ENCODE measurements at regions not wholly inside any gene's neighbourhood (a gene's known extent, or its start where the extent isn't known, plus 50 kb on each side); places are given as distances from the start of the nearest gene placed in this dataset.

DNA sequence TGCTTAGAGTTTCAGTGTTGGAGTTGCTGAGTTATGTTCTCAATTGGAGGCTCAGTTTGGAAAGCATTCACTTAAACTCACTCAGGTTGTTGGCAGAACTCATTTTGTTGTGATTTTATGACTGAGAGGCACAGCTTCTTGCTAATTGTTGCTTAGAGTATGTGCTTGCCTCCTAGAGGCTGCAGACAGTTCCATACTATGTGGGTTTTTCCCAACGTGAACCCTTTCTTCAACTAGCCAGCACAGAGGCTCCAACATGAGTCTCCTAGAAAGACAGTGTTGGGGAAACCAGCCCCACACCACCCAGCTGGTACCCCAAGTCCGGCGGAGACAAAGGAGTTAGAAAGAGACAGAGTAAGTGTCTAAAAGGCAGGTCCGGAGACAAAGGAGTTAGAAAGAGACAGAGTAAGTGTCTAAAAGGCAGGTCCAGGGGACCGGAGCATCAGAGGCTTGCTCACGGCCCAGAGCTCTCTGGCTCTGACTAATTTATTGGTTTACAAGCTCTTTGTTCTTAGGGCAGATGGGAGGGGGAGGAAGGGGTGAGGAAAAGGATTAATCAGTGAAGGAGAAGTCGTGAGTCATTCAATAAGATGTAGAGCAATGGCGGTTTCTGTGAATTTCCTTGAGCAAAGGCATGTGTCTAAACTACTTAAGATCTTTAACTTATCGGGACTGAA lies 999.7 kb upstream of the LRRTM1 start:
- no peaks in the 10 kb centered on the region for H3K4me1 ChIP-seq (ENCODE audit: control insufficient read depth, insufficient read depth, low read length)
- no TSS peak for BruUV-seq (replicated peaks)
- intact Hi-C loops (cut with micrococcal nuclease; ENCODE audit: unreplicated experiment) (no loop called here), in situ Hi-C loops (cut with HindIII; ENCODE audit: low pct_unique_long_range_greater_than_20kb, low sequenced_read_pairs) (no loop called here)
- TF ChIP-seq, protein P1, sequence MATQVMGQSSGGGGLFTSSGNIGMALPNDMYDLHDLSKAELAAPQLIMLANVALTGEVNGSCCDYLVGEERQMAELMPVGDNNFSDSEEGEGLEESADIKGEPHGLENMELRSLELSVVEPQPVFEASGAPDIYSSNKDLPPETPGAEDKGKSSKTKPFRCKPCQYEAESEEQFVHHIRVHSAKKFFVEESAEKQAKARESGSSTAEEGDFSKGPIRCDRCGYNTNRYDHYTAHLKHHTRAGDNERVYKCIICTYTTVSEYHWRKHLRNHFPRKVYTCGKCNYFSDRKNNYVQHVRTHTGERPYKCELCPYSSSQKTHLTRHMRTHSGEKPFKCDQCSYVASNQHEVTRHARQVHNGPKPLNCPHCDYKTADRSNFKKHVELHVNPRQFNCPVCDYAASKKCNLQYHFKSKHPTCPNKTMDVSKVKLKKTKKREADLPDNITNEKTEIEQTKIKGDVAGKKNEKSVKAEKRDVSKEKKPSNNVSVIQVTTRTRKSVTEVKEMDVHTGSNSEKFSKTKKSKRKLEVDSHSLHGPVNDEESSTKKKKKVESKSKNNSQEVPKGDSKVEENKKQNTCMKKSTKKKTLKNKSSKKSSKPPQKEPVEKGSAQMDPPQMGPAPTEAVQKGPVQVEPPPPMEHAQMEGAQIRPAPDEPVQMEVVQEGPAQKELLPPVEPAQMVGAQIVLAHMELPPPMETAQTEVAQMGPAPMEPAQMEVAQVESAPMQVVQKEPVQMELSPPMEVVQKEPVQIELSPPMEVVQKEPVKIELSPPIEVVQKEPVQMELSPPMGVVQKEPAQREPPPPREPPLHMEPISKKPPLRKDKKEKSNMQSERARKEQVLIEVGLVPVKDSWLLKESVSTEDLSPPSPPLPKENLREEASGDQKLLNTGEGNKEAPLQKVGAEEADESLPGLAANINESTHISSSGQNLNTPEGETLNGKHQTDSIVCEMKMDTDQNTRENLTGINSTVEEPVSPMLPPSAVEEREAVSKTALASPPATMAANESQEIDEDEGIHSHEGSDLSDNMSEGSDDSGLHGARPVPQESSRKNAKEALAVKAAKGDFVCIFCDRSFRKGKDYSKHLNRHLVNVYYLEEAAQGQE (IDR thresholded peaks at IDR 0.05; ENCODE audit: insufficient read depth in 1 of 2, low read depth in 2 of 2, low read length in 1 of 2): no peak
- TF ChIP-seq POLR2AphosphoS5 (IDR thresholded peaks at IDR 0.05; ENCODE audit: low read depth, low read length): no peak
- no peak for TF ChIP-seq TCF7L2 (IDR thresholded peaks at IDR 0.05; ENCODE audit: low read depth, low read length)
- TF ChIP-seq, protein P2, sequence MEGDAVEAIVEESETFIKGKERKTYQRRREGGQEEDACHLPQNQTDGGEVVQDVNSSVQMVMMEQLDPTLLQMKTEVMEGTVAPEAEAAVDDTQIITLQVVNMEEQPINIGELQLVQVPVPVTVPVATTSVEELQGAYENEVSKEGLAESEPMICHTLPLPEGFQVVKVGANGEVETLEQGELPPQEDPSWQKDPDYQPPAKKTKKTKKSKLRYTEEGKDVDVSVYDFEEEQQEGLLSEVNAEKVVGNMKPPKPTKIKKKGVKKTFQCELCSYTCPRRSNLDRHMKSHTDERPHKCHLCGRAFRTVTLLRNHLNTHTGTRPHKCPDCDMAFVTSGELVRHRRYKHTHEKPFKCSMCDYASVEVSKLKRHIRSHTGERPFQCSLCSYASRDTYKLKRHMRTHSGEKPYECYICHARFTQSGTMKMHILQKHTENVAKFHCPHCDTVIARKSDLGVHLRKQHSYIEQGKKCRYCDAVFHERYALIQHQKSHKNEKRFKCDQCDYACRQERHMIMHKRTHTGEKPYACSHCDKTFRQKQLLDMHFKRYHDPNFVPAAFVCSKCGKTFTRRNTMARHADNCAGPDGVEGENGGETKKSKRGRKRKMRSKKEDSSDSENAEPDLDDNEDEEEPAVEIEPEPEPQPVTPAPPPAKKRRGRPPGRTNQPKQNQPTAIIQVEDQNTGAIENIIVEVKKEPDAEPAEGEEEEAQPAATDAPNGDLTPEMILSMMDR (IDR thresholded peaks at IDR 0.05): no peak
- TF ChIP-seq SIN3A (IDR thresholded peaks at IDR 0.05; ENCODE audit: borderline replicate concordance, insufficient read depth, low read depth, low read length): no peak
- H3K27me3 ChIP-seq (ENCODE audit: control insufficient read depth, insufficient read depth, low read length): no peaks in the 10 kb centered on the region
- H3K9me3 ChIP-seq (ENCODE audit: control insufficient read depth, insufficient read depth, low read depth, low read length): 0 out of 2 replicates have a peak, but pooled peaks cover 6% of the 10 kb centered on the region
- no peak overlapping the region for H3K4me3 ChIP-seq (ENCODE audit: low read depth in 2 of 2, low read length in 2 of 2)
- CTCF ChIA-PET: no interaction called here
- POLR2A ChIA-PET: no interaction called here
- H3K36me3 ChIP-seq (ENCODE audit: control insufficient read depth, insufficient read depth, low read length): no peaks in the 10 kb centered on the region
- no peak overlapping the region for H3K27ac ChIP-seq (ENCODE audit: low read length)
- DNase-seq (ENCODE audit: low read depth, low spot score) (no peak), ATAC-seq (no peak)

DNA sequence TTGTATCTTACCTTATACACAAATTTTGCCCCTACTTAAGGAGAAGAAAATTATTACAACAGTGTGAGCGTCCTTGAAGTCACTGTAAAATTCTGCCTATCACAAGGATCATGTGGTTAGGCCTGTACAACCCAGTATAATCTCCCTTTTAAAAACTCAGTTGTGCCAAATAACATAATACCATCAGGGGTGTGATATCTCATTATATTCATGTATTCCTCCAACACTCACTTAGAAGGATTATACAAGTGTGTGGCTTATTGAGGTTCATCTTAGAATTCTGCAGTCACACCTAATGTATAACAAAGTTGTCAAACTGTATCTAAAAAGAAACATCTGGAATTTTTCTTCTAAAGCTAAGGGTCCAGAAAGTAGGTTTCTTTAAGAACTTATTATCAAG lies 998.8 kb upstream of the LRRTM1 start:
- no peak for DNase-seq (ENCODE audit: low read depth, low spot score)
- 0 out of 2 replicates have a peak, but pooled peaks cover 6% of the 10 kb centered on the region for H3K9me3 ChIP-seq (ENCODE audit: control insufficient read depth, insufficient read depth, low read depth, low read length)
- no peaks in the 10 kb centered on the region for H3K27me3 ChIP-seq (ENCODE audit: control insufficient read depth, insufficient read depth, low read length)
- TF ChIP-seq, protein P2 (IDR thresholded peaks at IDR 0.05): no peak
- TF ChIP-seq SIN3A (IDR thresholded peaks at IDR 0.05; ENCODE audit: borderline replicate concordance, insufficient read depth, low read depth, low read length) (no peak), TCF7L2 (IDR thresholded peaks at IDR 0.05; ENCODE audit: low read depth, low read length) (no peak), POLR2AphosphoS5 (IDR thresholded peaks at IDR 0.05; ENCODE audit: low read depth, low read length) (no peak)
- TF ChIP-seq, protein P1 (IDR thresholded peaks at IDR 0.05; ENCODE audit: insufficient read depth in 1 of 2, low read depth in 2 of 2, low read length in 1 of 2): no peak
- BruUV-seq (replicated peaks): no TSS peak
- ChIA-PET CTCF (no interaction called here), POLR2A (no interaction called here)
- H3K4me1 ChIP-seq (ENCODE audit: control insufficient read depth, insufficient read depth, low read length): no peaks in the 10 kb centered on the region
- in situ Hi-C loops (cut with HindIII; ENCODE audit: low pct_unique_long_range_greater_than_20kb, low sequenced_read_pairs) (no loop called here), intact Hi-C loops (cut with micrococcal nuclease; ENCODE audit: unreplicated experiment) (no loop called here)
- no peak overlapping the region for H3K4me3 ChIP-seq (ENCODE audit: low read depth in 2 of 2, low read length in 2 of 2)
- no peaks in the 10 kb centered on the region for H3K36me3 ChIP-seq (ENCODE audit: control insufficient read depth, insufficient read depth, low read length)
- no peak overlapping the region for H3K27ac ChIP-seq (ENCODE audit: low read length)
- no peak for ATAC-seq

All from Panc1 (cell line).